Osteoblast (primary cell): ENCODE measurements at regions not wholly inside any gene's neighbourhood (a gene's known extent, or its start where the extent isn't known, plus 50 kb on each side); places are given as distances from the start of the nearest gene placed in this dataset.

Experiments
- DNase-seq: peaks from one replicate; pipeline ENCODE4 v3.0.0; 2011; ENCODE audit warnings: low spot score, mixed read lengths; ENCODE audit not compliant: insufficient read length; ENCODE audit errors: missing footprints
- H2AFZ ChIP-seq: 2 replicates; pipeline ENCODE4 v1.6.0; 2011; ENCODE audit warnings: mild to moderate bottlenecking, low read length
- H3K27ac ChIP-seq: 2 replicates; pipeline ENCODE4 v1.5.1; 2011; ENCODE audit warnings: mild to moderate bottlenecking, low read depth, low read length, moderate library complexity
- H3K27me3 ChIP-seq: 2 replicates; pipeline ENCODE4 v1.6.0; 2012; ENCODE audit warnings: mild to moderate bottlenecking, control low read depth, inconsistent platforms, low read length, moderate library complexity; ENCODE audit not compliant: insufficient read depth
- H3K36me3 ChIP-seq: 2 replicates; pipeline ENCODE4 v1.5.1; 2011; ENCODE audit warnings: mild to moderate bottlenecking, low read length, control low read depth, moderate library complexity; ENCODE audit not compliant: insufficient read depth
- H3K4me1 ChIP-seq: 2 replicates; pipeline ENCODE4 v1.5.1; 2011; ENCODE audit warnings: mild to moderate bottlenecking, low read length, control low read depth, moderate library complexity; ENCODE audit not compliant: insufficient read depth
- H3K4me2 ChIP-seq: 2 replicates; pipeline ENCODE4 v1.6.0; 2011; ENCODE audit warnings: mild to moderate bottlenecking, low read length; ENCODE audit not compliant: insufficient read depth
- H3K4me3 ChIP-seq: fragments of 200-600 bp; sonication (generic); 3 replicates; pipeline ENCODE4 v1.5.1; 2012; ENCODE audit warnings: mild to moderate bottlenecking, low read length, inconsistent platforms; ENCODE audit not compliant: insufficient read depth
- H3K79me2 ChIP-seq: 2 replicates; pipeline ENCODE4 v1.6.0; 2012; ENCODE audit warnings: mild to moderate bottlenecking, low read length, control low read depth, inconsistent platforms; ENCODE audit not compliant: insufficient read depth
- H3K9me3 ChIP-seq: 2 replicates; pipeline ENCODE4 v1.5.1; 2011; ENCODE audit warnings: low read depth, low read length, control low read depth
- H4K20me1 ChIP-seq: 2 replicates; pipeline ENCODE4 v1.6.0; 2012; ENCODE audit warnings: mild to moderate bottlenecking, low read length, control low read depth; ENCODE audit not compliant: insufficient read depth
- CTCF ChIP-seq: IDR thresholded peaks from 2 replicates; pipeline ENCODE4 v1.5.1; 2011; ENCODE audit warnings: mild to moderate bottlenecking, low read depth, low read length, moderate library complexity; ENCODE audit errors: extremely low read depth

- DNase-seq: peak; percentile 88
Observed at GRCh38 chr1:47679301-47679791, 241.5 kb downstream of the FOXD2 start.

DNA sequence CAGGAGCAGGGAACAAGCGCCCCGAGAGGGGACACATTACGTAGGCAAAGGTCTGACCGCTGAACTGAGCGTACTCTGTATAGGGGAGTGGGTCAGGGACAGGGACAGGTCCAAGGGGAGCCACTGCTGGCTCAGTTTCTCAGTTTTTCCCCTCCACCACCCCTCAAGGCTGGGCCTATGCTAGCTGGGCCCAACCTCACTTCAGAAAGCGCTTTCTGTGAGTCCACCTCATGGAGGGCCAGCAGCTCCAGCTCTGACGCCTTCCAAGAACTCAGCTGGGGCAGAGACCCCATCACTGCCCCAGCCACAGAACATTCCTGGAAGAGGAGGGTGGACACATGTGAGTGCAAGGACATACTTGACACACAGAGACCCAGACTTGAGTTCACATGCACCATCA lies 242.0 kb downstream of the FOXD2 start:
- Histone ChIP-seq H3K4me2 (no peak overlapping the region), H3K4me1 (no peaks in the 10 kb centered on the region), H3K27ac (no peak overlapping the region), H3K27me3 (no peaks in the 10 kb centered on the region), H3K9me3 (no peaks in the 10 kb centered on the region), H2AFZ (no peak overlapping the region), H3K36me3 (no peaks in the 10 kb centered on the region), H3K4me3 (no peak overlapping the region), H4K20me1 (no peaks in the 10 kb centered on the region), H3K79me2 (no peaks in the 10 kb centered on the region)
- no peak for DNase-seq
- no peak for TF ChIP-seq CTCF

More at GRCh38 chr1:47679301-47679791, 241.5 kb downstream of the FOXD2 start:
- Histone ChIP-seq H4K20me1 (no peaks in the 10 kb centered on the region), H3K4me3 (no peak overlapping the region), H3K4me1 (no peaks in the 10 kb centered on the region), H2AFZ (no peak overlapping the region), H3K36me3 (no peaks in the 10 kb centered on the region), H3K27ac (no peak overlapping the region), H3K27me3 (no peaks in the 10 kb centered on the region), H3K4me2 (no peak overlapping the region), H3K9me3 (no peaks in the 10 kb centered on the region), H3K79me2 (no peaks in the 10 kb centered on the region)
- TF ChIP-seq CTCF: no peak

- Histone ChIP-seq H3K79me2 (no peaks in the 10 kb centered on the region), H3K27me3 (no peaks in the 10 kb centered on the region), H3K4me3 (no peak overlapping the region), H4K20me1 (no peaks in the 10 kb centered on the region), H3K4me1 (no peaks in the 10 kb centered on the region), H2AFZ (no peak overlapping the region), H3K36me3 (no peaks in the 10 kb centered on the region), H3K27ac (no peak overlapping the region), H3K4me2 (no peak overlapping the region), H3K9me3 (no peaks in the 10 kb centered on the region)
- DNase-seq: no peak
- TF ChIP-seq CTCF: no peak
Observed at GRCh38 chr1:47680815-47681475, 243.1 kb downstream of the FOXD2 start.

GRCh38 chr1:47681735-47682134 lies 243.9 kb downstream of the FOXD2 start:
- Histone ChIP-seq H3K9me3 (no peaks in the 10 kb centered on the region), H3K4me3 (no peak overlapping the region), H2AFZ (no peak overlapping the region), H4K20me1 (no peaks in the 10 kb centered on the region), H3K4me1 (no peaks in the 10 kb centered on the region), H3K4me2 (no peak overlapping the region), H3K36me3 (no peaks in the 10 kb centered on the region), H3K27me3 (no peaks in the 10 kb centered on the region), H3K79me2 (no peaks in the 10 kb centered on the region), H3K27ac (no peak overlapping the region)
- TF ChIP-seq CTCF: no peak
- DNase-seq: no peak
